Esophagus (tissue), 2 donors: ENCODE measurements at regions not wholly inside any gene's neighbourhood (a gene's known extent, or its start where the extent isn't known, plus 50 kb on each side); places are given as distances from the start of the nearest gene placed in this dataset.
"Not testable (repeated sequence)": the region's sequence is repeated elsewhere in the genome, so short reads cannot be mapped to it uniquely, and the experiment has no call there.

Experiments used
- H3K27ac ChIP-seq, 2 donors: one replicate each; pipeline ENCODE4 v1.5.1; 2013; ENCODE audit warnings: low read depth in 2 of 2, mild to moderate bottlenecking in 2 of 2, inconsistent platforms in 1 of 2, low read length in 1 of 2, moderate library complexity in 1 of 2
- H3K27me3 ChIP-seq, 2 donors: one replicate each; pipeline ENCODE4 v1.6.1; 2013; ENCODE audit warnings: low read length in 2 of 2, control low read depth in 1 of 2, mild to moderate bottlenecking in 1 of 2; ENCODE audit not compliant: insufficient read depth in 2 of 2, control insufficient read depth in 1 of 2
- H3K36me3 ChIP-seq, 2 donors: one replicate each; pipeline ENCODE4 v1.6.1; 2013; ENCODE audit warnings: low read length in 1 of 2; ENCODE audit not compliant: control insufficient read depth in 2 of 2, insufficient read depth in 2 of 2
- H3K4me1 ChIP-seq, 2 donors: one replicate each; pipeline ENCODE4 v1.6.1; 2013; ENCODE audit warnings: low read length in 1 of 2; ENCODE audit not compliant: control insufficient read depth in 2 of 2, insufficient read depth in 2 of 2
- H3K4me3 ChIP-seq, 2 donors: one replicate each; pipeline ENCODE4 v1.5.1; 2013; ENCODE audit warnings: low read length in 2 of 2, mild to moderate bottlenecking in 2 of 2, low read depth in 1 of 2, moderate library complexity in 1 of 2
- H3K9me3 ChIP-seq, 2 donors: one replicate each; pipeline ENCODE4 v1.6.1; 2013; ENCODE audit warnings: mild to moderate bottlenecking in 2 of 2, low read depth in 1 of 2, low read length in 1 of 2, moderate library complexity in 1 of 2; ENCODE audit not compliant: control insufficient read depth in 2 of 2, insufficient read depth in 1 of 2
- WGBS, 2 donors: extraction: QIAGEN DNeasy Blood & Tissue Kit; methylation state at CpG; one replicate each; pipeline ENCODE4 v1.1.7; 2013; 5-methylcytosine and 5-hydroxymethylcytosine counted together
- donor health status: healthy with polysubstance abuse.
- donor health status: Bipolar disorder and iron deficiency.

GRCh38 chr9:41251101-41251500 lies 62.0 kb upstream of the ZNG1F start:
- H3K9me3 ChIP-seq, H3K36me3 ChIP-seq, H3K27ac ChIP-seq, H3K27me3 ChIP-seq, H3K4me1 ChIP-seq, H3K4me3 ChIP-seq: not testable (repeated sequence)
- 31 to 40% methylated on average over 3 of the region's 3 CpGs for WGBS, 2 donors

- H3K9me3 ChIP-seq, H3K4me3 ChIP-seq, H3K27me3 ChIP-seq, H3K27ac ChIP-seq, H3K4me1 ChIP-seq, H3K36me3 ChIP-seq: not testable (repeated sequence)
- 79 to 82% methylated on average over 4 of the region's 4 CpGs for WGBS, 2 donors
Measured at GRCh38 chr9:41246702-41247101, 57.6 kb upstream of the ZNG1F start.
